ENCODE measurements at regions not wholly inside any gene's neighbourhood (a gene's known extent, or its start where the extent isn't known, plus 50 kb on each side); places are given as distances from the start of the nearest gene placed in this dataset.
"Not testable (repeated sequence)": the region's sequence is repeated elsewhere in the genome, so short reads cannot be mapped to it uniquely, and the experiment has no call there.

DNA sequence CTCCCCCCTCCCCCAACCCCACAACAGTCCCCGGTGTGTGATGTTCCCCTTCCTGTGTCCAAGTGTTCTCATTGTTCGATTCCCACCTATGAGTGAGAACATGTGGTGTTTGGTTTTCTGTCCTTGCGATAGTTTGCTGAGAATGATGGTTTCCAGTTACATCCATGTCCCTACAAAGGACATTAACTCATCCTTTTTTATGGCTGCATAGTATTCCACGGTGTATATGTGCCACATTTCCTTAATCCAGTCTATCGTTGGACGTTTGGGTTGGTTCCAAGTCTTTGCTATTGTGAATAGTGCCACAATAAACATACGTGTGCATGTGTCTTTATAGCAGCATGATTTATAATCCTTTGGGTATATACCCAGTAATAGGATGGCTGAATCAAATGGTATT is 107.3 kb downstream of the ZNF648 start:
- TF ChIP-seq, protein P1, sequence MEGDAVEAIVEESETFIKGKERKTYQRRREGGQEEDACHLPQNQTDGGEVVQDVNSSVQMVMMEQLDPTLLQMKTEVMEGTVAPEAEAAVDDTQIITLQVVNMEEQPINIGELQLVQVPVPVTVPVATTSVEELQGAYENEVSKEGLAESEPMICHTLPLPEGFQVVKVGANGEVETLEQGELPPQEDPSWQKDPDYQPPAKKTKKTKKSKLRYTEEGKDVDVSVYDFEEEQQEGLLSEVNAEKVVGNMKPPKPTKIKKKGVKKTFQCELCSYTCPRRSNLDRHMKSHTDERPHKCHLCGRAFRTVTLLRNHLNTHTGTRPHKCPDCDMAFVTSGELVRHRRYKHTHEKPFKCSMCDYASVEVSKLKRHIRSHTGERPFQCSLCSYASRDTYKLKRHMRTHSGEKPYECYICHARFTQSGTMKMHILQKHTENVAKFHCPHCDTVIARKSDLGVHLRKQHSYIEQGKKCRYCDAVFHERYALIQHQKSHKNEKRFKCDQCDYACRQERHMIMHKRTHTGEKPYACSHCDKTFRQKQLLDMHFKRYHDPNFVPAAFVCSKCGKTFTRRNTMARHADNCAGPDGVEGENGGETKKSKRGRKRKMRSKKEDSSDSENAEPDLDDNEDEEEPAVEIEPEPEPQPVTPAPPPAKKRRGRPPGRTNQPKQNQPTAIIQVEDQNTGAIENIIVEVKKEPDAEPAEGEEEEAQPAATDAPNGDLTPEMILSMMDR (IDR thresholded peaks at IDR 0.05; ENCODE audit: poor library complexity), result not testable (repeated sequence)
- TF ChIP-seq EZH2phosphoT487 (IDR thresholded peaks at IDR 0.05; ENCODE audit: low read depth, severe bottlenecking, unreplicated experiment), result not testable (repeated sequence)
